PFSK-1 (cell line): ENCODE measurements at regions not wholly inside any gene's neighbourhood (a gene's known extent, or its start where the extent isn't known, plus 50 kb on each side); places are given as distances from the start of the nearest gene placed in this dataset.

ENCODE experiments used
- POLR2AphosphoS5 ChIP-seq: IDR thresholded peaks from 2 replicates; pipeline ENCODE4 v1.6.1; 2012; ENCODE audit warnings: low read depth, mild to moderate bottlenecking, control low read depth, low read length, moderate library complexity
- SIN3A ChIP-seq: IDR thresholded peaks from 2 replicates; pipeline ENCODE4 v1.6.1; 2012; ENCODE audit warnings: mild to moderate bottlenecking, low read length, moderate library complexity, borderline replicate concordance; ENCODE audit not compliant: insufficient read depth

- no peak for TF ChIP-seq SIN3A
- TF ChIP-seq POLR2AphosphoS5 = no peak
These were observed 498.6 kb downstream of the EFNB2 start for GRCh38 chr13:106036870-106037269.
